Lung (tissue), 11 donors: ENCODE measurements at regions not wholly inside any gene's neighbourhood (a gene's known extent, or its start where the extent isn't known, plus 50 kb on each side); places are given as distances from the start of the nearest gene placed in this dataset.
"Not testable (repeated sequence)": the region's sequence is repeated elsewhere in the genome, so short reads cannot be mapped to it uniquely, and the experiment has no call there.

Experiments
- ATAC-seq: fragments of 200-7000 bp; cut with Tn5 transposase; one replicate; pipeline ENCODE4 v1.9.1; 2020; ENCODE audit warnings: moderate number of reproducible peaks; ENCODE audit not compliant: insufficient read depth, low FRiP score
- DNase-seq, 3 donors: peaks; one replicate each; pipeline ENCODE4 v3.0.0-alpha.2; 2013 to 2017
- H3K27ac ChIP-seq, 2 donors: one replicate each; pipeline ENCODE4 v1.5.1; 2013; ENCODE audit warnings: mild to moderate bottlenecking in 2 of 2, moderate library complexity in 2 of 2, control low read depth in 1 of 2, inconsistent platforms in 1 of 2, low read depth in 1 of 2, low read length in 1 of 2
- H3K27me3 ChIP-seq, 3 donors: one replicate each; pipeline ENCODE4 v1.5.1; 2013; ENCODE audit warnings: low read length in 2 of 3; ENCODE audit not compliant: control insufficient read depth in 3 of 3, insufficient read depth in 3 of 3
- H3K36me3 ChIP-seq, 4 donors: one replicate each; pipeline ENCODE4 v1.5.1; 2013; ENCODE audit warnings: low read length in 4 of 4, mild to moderate bottlenecking in 1 of 4, moderate library complexity in 1 of 4; ENCODE audit not compliant: control insufficient read depth in 4 of 4, insufficient read depth in 4 of 4
- H3K4me1 ChIP-seq, 5 donors: one replicate each; pipeline ENCODE4 v1.5.1; 2013; ENCODE audit warnings: low read length in 5 of 5, mild to moderate bottlenecking in 2 of 5, moderate library complexity in 1 of 5; ENCODE audit not compliant: control insufficient read depth in 5 of 5, insufficient read depth in 5 of 5
- H3K4me3 ChIP-seq: one replicate; pipeline ENCODE4 v1.5.1; 2013; ENCODE audit warnings: mild to moderate bottlenecking, control low read depth, moderate library complexity
- H3K9ac ChIP-seq, 2 donors: one replicate each; pipeline ENCODE4 v1.5.1; 2013; ENCODE audit warnings: low read length in 2 of 2, control low read depth in 1 of 2; ENCODE audit not compliant: insufficient read depth in 1 of 2
- H3K9me3 ChIP-seq, 4 donors: one replicate each; pipeline ENCODE4 v1.5.1; 2013; ENCODE audit warnings: low read length in 3 of 4, mild to moderate bottlenecking in 1 of 4, moderate library complexity in 1 of 4; ENCODE audit not compliant: control insufficient read depth in 4 of 4, insufficient read depth in 3 of 4
- CTCF ChIP-seq: IDR thresholded peaks from 2 replicates; pipeline ENCODE4 v1.5.1; 2012; ENCODE audit warnings: mild to moderate bottlenecking; ENCODE audit errors: control extremely low read depth, extremely low read depth
- WGBS, 2 donors: extraction: QIAGEN DNeasy Blood & Tissue Kit; methylation state at CpG; one replicate each; pipeline ENCODE4 v1.1.7; 2013; 5-methylcytosine and 5-hydroxymethylcytosine counted together
- donor health status: control.
- donor health status: control.
- donor health status: Bipolar disorder and iron deficiency.
- donor health status: healthy.
- donor health status: DM: yes; HTN: yes; CAD: no.

- H3K9ac ChIP-seq, H3K36me3 ChIP-seq, ATAC-seq, H3K27me3 ChIP-seq, H3K4me3 ChIP-seq, H3K27ac ChIP-seq, H3K4me1 ChIP-seq, H3K9me3 ChIP-seq, DNase-seq: not testable (repeated sequence)
- 93 to 95% methylated on average over 23 of the region's 23 CpGs for WGBS, 2 donors
These were observed 59.8 kb upstream of the LPGAT1 start for GRCh38 chr1:211890091-211890995.

- H3K4me3 ChIP-seq, H3K9me3 ChIP-seq, H3K27me3 ChIP-seq, ATAC-seq, H3K27ac ChIP-seq, H3K36me3 ChIP-seq, H3K4me1 ChIP-seq, H3K9ac ChIP-seq: not testable (repeated sequence)
- peak in 1 of 3 donors; percentile 9 for DNase-seq
- WGBS, 2 donors: 87 to 88% methylated on average over 46 to 50 of the region's 50 CpGs
These were observed 58.9 kb upstream of the LPGAT1 start for GRCh38 chr1:211889307-211890090.

- DNase-seq (no peak), ATAC-seq (no peak)
- Histone ChIP-seq H3K27ac (no peak overlapping the region), H3K9me3 (no peaks in the 10 kb centered on the region), H3K4me1 (peaks cover 0 to 2% (median 0%) of the 10 kb centered on the region in 5 donors), H3K36me3 (no peaks in the 10 kb centered on the region), H3K4me3 (no peak overlapping the region), H3K27me3 (peaks cover 0 to 3% (median 0%) of the 10 kb centered on the region in 3 donors), H3K9ac (no peak overlapping the region)
- 94 to 97% methylated on average over 3 of the region's 3 CpGs for WGBS, 2 donors
- no peak for TF ChIP-seq CTCF
These were observed 56.0 kb upstream of the LPGAT1 start for GRCh38 chr1:211886551-211886950.

GRCh38 chr1:211885747-211886522 lies 55.4 kb upstream of the LPGAT1 start:
- H3K4me1 ChIP-seq: peaks cover 0 to 2% (median 0%) of the 10 kb centered on the region in 5 donors
- ATAC-seq: no peak
- DNase-seq: no peak
- H3K27ac ChIP-seq: no peak overlapping the region
- H3K36me3 ChIP-seq: no peaks in the 10 kb centered on the region
- WGBS, 2 donors: 30 to 47% methylated on average over 3 of the region's 3 CpGs
- no peak overlapping the region for H3K9ac ChIP-seq
- TF ChIP-seq CTCF: no peak
- peaks cover 0 to 3% (median 0%) of the 10 kb centered on the region in 3 donors for H3K27me3 ChIP-seq
- H3K9me3 ChIP-seq: no peaks in the 10 kb centered on the region
- H3K4me3 ChIP-seq: no peak overlapping the region
